ENCODE measurements at regions not wholly inside any gene's neighbourhood (a gene's known extent, or its start where the extent isn't known, plus 50 kb on each side); places are given as distances from the start of the nearest gene placed in this dataset.
"Not testable (repeated sequence)": the region's sequence is repeated elsewhere in the genome, so short reads cannot be mapped to it uniquely, and the experiment has no call there.

DNA sequence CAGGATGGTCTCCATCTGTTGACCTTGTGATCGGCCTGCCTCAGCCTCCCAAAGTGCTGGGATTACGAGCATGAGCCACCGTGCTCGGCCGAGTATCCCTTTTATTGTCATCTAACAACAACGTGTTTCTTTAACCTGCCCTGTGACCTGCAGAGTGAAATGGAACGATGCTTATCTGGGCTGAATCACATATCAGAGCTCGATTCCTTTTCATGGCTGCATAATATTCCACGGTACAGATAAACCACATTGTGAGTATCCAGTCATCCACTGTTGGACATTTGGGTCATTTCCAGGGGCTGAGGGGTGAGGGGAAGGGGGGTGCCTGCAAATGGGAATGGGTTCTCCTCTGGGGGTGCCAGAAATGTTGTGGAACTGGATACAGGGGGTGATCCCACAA is 260.0 kb downstream of the ASMT start:
- no TSS peak for BruUV-seq (replicated peaks)
- Mint-ChIP-seq H3K4me1 (ENCODE audit: insufficient read depth, unreplicated experiment) (no peaks in the 10 kb centered on the region), H3K36me3 (ENCODE audit: insufficient read depth, unreplicated experiment) (peaks cover 4% of the 10 kb centered on the region), H3K9me3 (ENCODE audit: unreplicated experiment) (peaks cover 21% of the 10 kb centered on the region), H3K4me3 (ENCODE audit: unreplicated experiment) (no peak overlapping the region), H3K27me3 (ENCODE audit: insufficient read depth, unreplicated experiment) (peaks cover 11% of the 10 kb centered on the region), H3K27ac (ENCODE audit: low read depth, unreplicated experiment) (no peak overlapping the region)
- TF ChIP-seq CTCF (IDR thresholded peaks at IDR 0.05; ENCODE audit: unreplicated experiment), result no peak
- DNase-seq (ENCODE audit: unreplicated experiment), result no peak
- CTCF ChIA-PET, result no interaction called here
- POLR2A ChIA-PET, result no interaction called here
- intact Hi-C loops (cut with micrococcal nuclease), result no loop called here

DNA sequence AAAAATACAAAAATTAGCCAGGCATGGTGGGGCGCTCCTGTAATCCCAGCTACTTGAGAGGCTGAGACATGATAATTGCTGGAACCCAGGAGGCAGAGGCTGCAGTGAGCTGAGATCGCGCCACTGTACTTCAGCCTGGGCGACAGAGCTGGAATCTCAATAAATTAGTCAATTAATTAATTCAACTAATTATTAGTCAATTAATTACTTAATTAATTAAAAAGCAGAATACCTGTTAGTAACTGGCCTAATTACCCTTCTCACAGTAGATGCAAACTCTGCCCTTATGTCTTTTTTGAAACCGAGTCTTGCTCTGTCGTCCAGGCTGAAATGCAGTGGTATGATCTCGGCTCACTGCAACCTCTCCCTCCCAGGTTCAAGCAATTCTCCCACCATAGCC is 261.2 kb downstream of the ASMT start:
- CTCF ChIA-PET, result no interaction called here
- Mint-ChIP-seq H3K4me3 (ENCODE audit: unreplicated experiment) (no peak overlapping the region), H3K27ac (ENCODE audit: low read depth, unreplicated experiment) (no peak overlapping the region), H3K9me3 (ENCODE audit: unreplicated experiment) (peaks cover 31% of the 10 kb centered on the region), H3K27me3 (ENCODE audit: insufficient read depth, unreplicated experiment) (peaks cover 11% of the 10 kb centered on the region), H3K4me1 (ENCODE audit: insufficient read depth, unreplicated experiment) (no peaks in the 10 kb centered on the region), H3K36me3 (ENCODE audit: insufficient read depth, unreplicated experiment) (peaks cover 4% of the 10 kb centered on the region)
- POLR2A ChIA-PET, result no interaction called here
- no TSS peak for BruUV-seq (replicated peaks)
- DNase-seq (ENCODE audit: unreplicated experiment), result no peak
- intact Hi-C loops (cut with micrococcal nuclease), result no loop called here
- no peak for TF ChIP-seq CTCF (IDR thresholded peaks at IDR 0.05; ENCODE audit: unreplicated experiment)

DNA sequence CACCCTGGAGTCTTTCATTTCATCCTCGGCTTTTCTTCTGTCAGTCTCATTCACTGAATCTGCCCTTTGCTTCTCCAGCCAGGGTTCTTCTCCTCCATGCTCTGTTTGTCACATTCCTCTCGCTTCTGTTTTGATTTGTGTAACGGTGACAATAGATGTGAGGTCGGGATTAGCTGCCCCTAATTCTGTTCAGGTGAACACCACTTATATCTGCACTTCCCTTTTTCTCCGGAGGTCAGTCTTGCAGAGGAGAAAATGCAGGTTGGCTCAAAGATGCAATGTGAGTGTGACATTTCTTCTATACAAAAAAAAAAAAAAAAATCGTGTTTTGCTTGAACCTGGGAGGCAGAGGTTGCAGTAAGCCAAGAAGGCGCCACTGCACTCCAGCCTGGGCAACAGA is 262.9 kb downstream of the ASMT start:
- intact Hi-C loops (cut with micrococcal nuclease), result no loop called here
- ChIA-PET CTCF (no interaction called here), POLR2A (no interaction called here)
- H3K36me3 Mint-ChIP-seq (ENCODE audit: insufficient read depth, unreplicated experiment), result peaks cover 4% of the 10 kb centered on the region
- peaks cover 11% of the 10 kb centered on the region for H3K27me3 Mint-ChIP-seq (ENCODE audit: insufficient read depth, unreplicated experiment)
- no peak for TF ChIP-seq CTCF (IDR thresholded peaks at IDR 0.05; ENCODE audit: unreplicated experiment)
- no peak overlapping the region for H3K27ac Mint-ChIP-seq (ENCODE audit: low read depth, unreplicated experiment)
- H3K4me1 Mint-ChIP-seq (ENCODE audit: insufficient read depth, unreplicated experiment), result no peaks in the 10 kb centered on the region
- H3K4me3 Mint-ChIP-seq (ENCODE audit: unreplicated experiment), result no peak overlapping the region
- no TSS peak for BruUV-seq (replicated peaks)
- no peak for DNase-seq (ENCODE audit: unreplicated experiment)
- peaks cover 35% of the 10 kb centered on the region for H3K9me3 Mint-ChIP-seq (ENCODE audit: unreplicated experiment)

GRCh38 chrX:1880884-1881817 is 266.3 kb downstream of the ASMT start:
- BruUV-seq (replicated peaks); CTCF ChIA-PET; H3K36me3 Mint-ChIP-seq (ENCODE audit: insufficient read depth, unreplicated experiment); H3K4me3 Mint-ChIP-seq (ENCODE audit: unreplicated experiment); H3K27ac Mint-ChIP-seq (ENCODE audit: low read depth, unreplicated experiment); intact Hi-C loops (cut with micrococcal nuclease); H3K4me1 Mint-ChIP-seq (ENCODE audit: insufficient read depth, unreplicated experiment); DNase-seq (ENCODE audit: unreplicated experiment); H3K27me3 Mint-ChIP-seq (ENCODE audit: insufficient read depth, unreplicated experiment); POLR2A ChIA-PET: not testable (repeated sequence)
- peaks cover 29% of the 10 kb centered on the region for H3K9me3 Mint-ChIP-seq (ENCODE audit: unreplicated experiment)

Data from MCF 10A (cell line).